ENCODE measurements at regions not wholly inside any gene's neighbourhood (a gene's known extent, or its start where the extent isn't known, plus 50 kb on each side); places are given as distances from the start of the nearest gene placed in this dataset.

- no peaks in the 10 kb centered on the region for H3K27me3 ChIP-seq (ENCODE audit: control insufficient read depth, insufficient read depth, low read length)
- no peaks in the 10 kb centered on the region; the same call in 1 of the 2 replicates for H3K4me1 ChIP-seq (ENCODE audit: control insufficient read depth, insufficient read depth, low read length)
- no peak overlapping the region for H3K4me3 ChIP-seq (ENCODE audit: low read length)
- no peak for DNase-seq (ENCODE audit: low read depth, low spot score)
- no peaks in the 10 kb centered on the region for H3K36me3 ChIP-seq (ENCODE audit: control insufficient read depth, insufficient read depth, low read length)
- no peaks in the 10 kb centered on the region for H3K9me3 ChIP-seq (ENCODE audit: control insufficient read depth, insufficient read depth, low read length)
- H3K27ac ChIP-seq (ENCODE audit: low read length): no peak overlapping the region
Measured at GRCh38 chr1:178572604-178573003, 59.7 kb downstream of the TEX35 start.

GRCh38 chr1:178573330-178573729, 60.4 kb downstream of the TEX35 start:
- H3K27ac ChIP-seq (ENCODE audit: low read length): no peak overlapping the region

GRCh38 chr1:178574345-178574744, 61.4 kb downstream of the TEX35 start:
- Histone ChIP-seq H3K27ac (ENCODE audit: low read length) (no peak overlapping the region), H3K36me3 (ENCODE audit: control insufficient read depth, insufficient read depth, low read length) (no peaks in the 10 kb centered on the region), H3K4me1 (ENCODE audit: control insufficient read depth, insufficient read depth, low read length) (no peaks in the 10 kb centered on the region; the same call in 1 of the 2 replicates), H3K27me3 (ENCODE audit: control insufficient read depth, insufficient read depth, low read length) (no peaks in the 10 kb centered on the region), H3K9me3 (ENCODE audit: control insufficient read depth, insufficient read depth, low read length) (no peaks in the 10 kb centered on the region), H3K4me3 (ENCODE audit: low read length) (no peak overlapping the region)
- 100% methylated on average over 2 of the region's 2 CpGs for WGBS (ENCODE audit: insufficient coverage, insufficient read length)
- DNase-seq (ENCODE audit: low read depth, low spot score): no peak

More at GRCh38 chr1:178573330-178573729, 60.4 kb downstream of the TEX35 start:
- Histone ChIP-seq H3K27me3 (ENCODE audit: control insufficient read depth, insufficient read depth, low read length) (no peaks in the 10 kb centered on the region), H3K4me3 (ENCODE audit: low read length) (no peak overlapping the region), H3K4me1 (ENCODE audit: control insufficient read depth, insufficient read depth, low read length) (no peaks in the 10 kb centered on the region; the same call in 1 of the 2 replicates), H3K9me3 (ENCODE audit: control insufficient read depth, insufficient read depth, low read length) (no peaks in the 10 kb centered on the region), H3K36me3 (ENCODE audit: control insufficient read depth, insufficient read depth, low read length) (no peaks in the 10 kb centered on the region)
- DNase-seq (ENCODE audit: low read depth, low spot score): no peak
- WGBS (ENCODE audit: insufficient coverage, insufficient read length): no CpG with 5 or more reads among the region's 3 CpGs

GRCh38 chr1:178575611-178576361, 62.9 kb downstream of the TEX35 start:
- no peak overlapping the region for H3K4me3 ChIP-seq (ENCODE audit: low read length)
- DNase-seq (ENCODE audit: low read depth, low spot score): no peak
- WGBS (ENCODE audit: insufficient coverage, insufficient read length): no CpG with 5 or more reads among the region's 3 CpGs
- no peak overlapping the region for H3K27ac ChIP-seq (ENCODE audit: low read length)
- H3K4me1 ChIP-seq (ENCODE audit: control insufficient read depth, insufficient read depth, low read length): no peaks in the 10 kb centered on the region; the same call in none of the 2 replicates
- H3K9me3 ChIP-seq (ENCODE audit: control insufficient read depth, insufficient read depth, low read length): no peaks in the 10 kb centered on the region
- no peaks in the 10 kb centered on the region for H3K27me3 ChIP-seq (ENCODE audit: control insufficient read depth, insufficient read depth, low read length)
- no peaks in the 10 kb centered on the region for H3K36me3 ChIP-seq (ENCODE audit: control insufficient read depth, insufficient read depth, low read length)

- no peaks in the 10 kb centered on the region for H3K27me3 ChIP-seq (ENCODE audit: control insufficient read depth, insufficient read depth, low read length)
- H3K9me3 ChIP-seq (ENCODE audit: control insufficient read depth, insufficient read depth, low read length): no peaks in the 10 kb centered on the region
- H3K36me3 ChIP-seq (ENCODE audit: control insufficient read depth, insufficient read depth, low read length): no peaks in the 10 kb centered on the region
- H3K4me1 ChIP-seq (ENCODE audit: control insufficient read depth, insufficient read depth, low read length): no peaks in the 10 kb centered on the region; the same call in none of the 2 replicates
- H3K27ac ChIP-seq (ENCODE audit: low read length): no peak overlapping the region
- no CpG with 5 or more reads among the region's 6 CpGs for WGBS (ENCODE audit: insufficient coverage, insufficient read length)
- no peak overlapping the region for H3K4me3 ChIP-seq (ENCODE audit: low read length)
- DNase-seq (ENCODE audit: low read depth, low spot score): no peak
Measured at GRCh38 chr1:178576841-178577240, 63.9 kb downstream of the TEX35 start.

- no peaks in the 10 kb centered on the region for H3K9me3 ChIP-seq (ENCODE audit: control insufficient read depth, insufficient read depth, low read length)
- no peaks in the 10 kb centered on the region for H3K36me3 ChIP-seq (ENCODE audit: control insufficient read depth, insufficient read depth, low read length)
- no peaks in the 10 kb centered on the region; the same call in none of the 2 replicates for H3K4me1 ChIP-seq (ENCODE audit: control insufficient read depth, insufficient read depth, low read length)
- no peak overlapping the region for H3K4me3 ChIP-seq (ENCODE audit: low read length)
- no peaks in the 10 kb centered on the region for H3K27me3 ChIP-seq (ENCODE audit: control insufficient read depth, insufficient read depth, low read length)
- no peak overlapping the region for H3K27ac ChIP-seq (ENCODE audit: low read length)
- DNase-seq (ENCODE audit: low read depth, low spot score): no peak
- WGBS (ENCODE audit: insufficient coverage, insufficient read length): no CpG with 5 or more reads among the region's 4 CpGs
Measured at GRCh38 chr1:178577882-178578281, 65.0 kb downstream of the TEX35 start.

GRCh38 chr1:178578541-178578940, 65.6 kb downstream of the TEX35 start:
- Histone ChIP-seq H3K27me3 (ENCODE audit: control insufficient read depth, insufficient read depth, low read length) (no peaks in the 10 kb centered on the region), H3K9me3 (ENCODE audit: control insufficient read depth, insufficient read depth, low read length) (no peaks in the 10 kb centered on the region), H3K27ac (ENCODE audit: low read length) (no peak overlapping the region), H3K4me3 (ENCODE audit: low read length) (no peak overlapping the region), H3K36me3 (ENCODE audit: control insufficient read depth, insufficient read depth, low read length) (no peaks in the 10 kb centered on the region), H3K4me1 (ENCODE audit: control insufficient read depth, insufficient read depth, low read length) (no peaks in the 10 kb centered on the region; the same call in none of the 2 replicates)
- DNase-seq (ENCODE audit: low read depth, low spot score): no peak
- no CpG with 5 or more reads among the region's 7 CpGs for WGBS (ENCODE audit: insufficient coverage, insufficient read length)

GRCh38 chr1:178579095-178579494, 66.2 kb downstream of the TEX35 start:
- DNase-seq (ENCODE audit: low read depth, low spot score): no peak
- H3K36me3 ChIP-seq (ENCODE audit: control insufficient read depth, insufficient read depth, low read length): no peaks in the 10 kb centered on the region
- H3K27me3 ChIP-seq (ENCODE audit: control insufficient read depth, insufficient read depth, low read length): no peaks in the 10 kb centered on the region
- no peak overlapping the region for H3K27ac ChIP-seq (ENCODE audit: low read length)
- H3K4me3 ChIP-seq (ENCODE audit: low read length): no peak overlapping the region
- no peaks in the 10 kb centered on the region for H3K9me3 ChIP-seq (ENCODE audit: control insufficient read depth, insufficient read depth, low read length)
- WGBS (ENCODE audit: insufficient coverage, insufficient read length): no CpG with 5 or more reads among the region's 4 CpGs
- no peaks in the 10 kb centered on the region; the same call in none of the 2 replicates for H3K4me1 ChIP-seq (ENCODE audit: control insufficient read depth, insufficient read depth, low read length)

- Histone ChIP-seq H3K27ac (ENCODE audit: low read length) (no peak overlapping the region), H3K36me3 (ENCODE audit: control insufficient read depth, insufficient read depth, low read length) (no peaks in the 10 kb centered on the region), H3K27me3 (ENCODE audit: control insufficient read depth, insufficient read depth, low read length) (no peaks in the 10 kb centered on the region), H3K9me3 (ENCODE audit: control insufficient read depth, insufficient read depth, low read length) (no peaks in the 10 kb centered on the region), H3K4me3 (ENCODE audit: low read length) (no peak overlapping the region), H3K4me1 (ENCODE audit: control insufficient read depth, insufficient read depth, low read length) (no peaks in the 10 kb centered on the region; the same call in none of the 2 replicates)
- no CpG with 5 or more reads among the region's 6 CpGs for WGBS (ENCODE audit: insufficient coverage, insufficient read length)
- no peak for DNase-seq (ENCODE audit: low read depth, low spot score)
Measured at GRCh38 chr1:178579562-178579961, 66.7 kb downstream of the TEX35 start.

GRCh38 chr1:178580096-178580495, 67.2 kb downstream of the TEX35 start:
- Histone ChIP-seq H3K9me3 (ENCODE audit: control insufficient read depth, insufficient read depth, low read length) (no peaks in the 10 kb centered on the region), H3K4me1 (ENCODE audit: control insufficient read depth, insufficient read depth, low read length) (no peaks in the 10 kb centered on the region; the same call in none of the 2 replicates), H3K4me3 (ENCODE audit: low read length) (no peak overlapping the region), H3K27ac (ENCODE audit: low read length) (no peak overlapping the region), H3K36me3 (ENCODE audit: control insufficient read depth, insufficient read depth, low read length) (no peaks in the 10 kb centered on the region), H3K27me3 (ENCODE audit: control insufficient read depth, insufficient read depth, low read length) (no peaks in the 10 kb centered on the region)
- WGBS (ENCODE audit: insufficient coverage, insufficient read length): no CpG with 5 or more reads among the region's 5 CpGs
- no peak for DNase-seq (ENCODE audit: low read depth, low spot score)

GRCh38 chr1:178580876-178581275, 68.0 kb downstream of the TEX35 start:
- Histone ChIP-seq H3K27me3 (ENCODE audit: control insufficient read depth, insufficient read depth, low read length) (no peaks in the 10 kb centered on the region), H3K9me3 (ENCODE audit: control insufficient read depth, insufficient read depth, low read length) (no peaks in the 10 kb centered on the region), H3K27ac (ENCODE audit: low read length) (no peak overlapping the region), H3K36me3 (ENCODE audit: control insufficient read depth, insufficient read depth, low read length) (no peaks in the 10 kb centered on the region), H3K4me1 (ENCODE audit: control insufficient read depth, insufficient read depth, low read length) (no peaks in the 10 kb centered on the region; the same call in none of the 2 replicates), H3K4me3 (ENCODE audit: low read length) (no peak overlapping the region)
- no CpG with 5 or more reads among the region's 5 CpGs for WGBS (ENCODE audit: insufficient coverage, insufficient read length)
- no peak for DNase-seq (ENCODE audit: low read depth, low spot score)
